BLaER1 (cell line): ENCODE measurements at regions not wholly inside any gene's neighbourhood (a gene's known extent, or its start where the extent isn't known, plus 50 kb on each side); places are given as distances from the start of the nearest gene placed in this dataset.

Experiments used
- H3K27ac ChIP-seq: shearing (Covaris generic); formaldehyde crosslinking; 2 replicates; pipeline ENCODE4 v1.8.1; 2022
- H3K27me3 ChIP-seq: shearing (Covaris generic); formaldehyde crosslinking; 2 replicates; pipeline ENCODE4 v1.8.1; 2022
- H3K36me3 ChIP-seq: shearing (Covaris generic); formaldehyde crosslinking; 2 replicates; pipeline ENCODE4 v1.8.1; 2022
- H3K4me1 ChIP-seq: shearing (Covaris generic); formaldehyde crosslinking; 2 replicates; pipeline ENCODE4 v1.8.1; 2022
- H3K4me2 ChIP-seq: shearing (Covaris generic); formaldehyde crosslinking; 2 replicates; pipeline ENCODE4 v1.8.1; 2022
- H3K4me3 ChIP-seq: shearing (Covaris generic); formaldehyde crosslinking; 2 replicates; pipeline ENCODE4 v1.8.1; 2022
- H3K9ac ChIP-seq: shearing (Covaris generic); formaldehyde crosslinking; 2 replicates; pipeline ENCODE4 v1.8.1; 2022
- H3K9me3 ChIP-seq: shearing (Covaris generic); formaldehyde crosslinking; 2 replicates; pipeline ENCODE4 v1.8.1; 2022
- H4K20me1 ChIP-seq: shearing (Covaris generic); formaldehyde crosslinking; 2 replicates; pipeline ENCODE4 v1.8.1; 2022
- Cebpa-rat ChIP-seq: shearing (Covaris generic); IDR thresholded peaks from 2 replicates; pipeline ENCODE4 v1.8.1; 2022

- H4K20me1 ChIP-seq = no peaks in the 10 kb centered on the region
- H3K4me3 ChIP-seq = no peak overlapping the region
Measured at GRCh38 chr5:63685454-63685853, 276.8 kb downstream of the HTR1A start.

GRCh38 chr5:63674881-63675280 lies 287.4 kb downstream of the HTR1A start:
- Histone ChIP-seq H3K27me3 (no peaks in the 10 kb centered on the region), H3K4me3 (no peak overlapping the region), H3K4me1 (no peaks in the 10 kb centered on the region), H3K4me2 (no peak overlapping the region), H3K36me3 (no peaks in the 10 kb centered on the region), H3K9ac (no peak overlapping the region), H4K20me1 (no peaks in the 10 kb centered on the region), H3K9me3 (no peaks in the 10 kb centered on the region), H3K27ac (no peak overlapping the region)
- no peak for TF ChIP-seq Cebpa-rat

More at GRCh38 chr5:63685454-63685853, 276.8 kb downstream of the HTR1A start:
- Histone ChIP-seq H3K27ac (no peak overlapping the region), H3K9ac (no peak overlapping the region), H3K27me3 (no peaks in the 10 kb centered on the region), H3K4me1 (no peaks in the 10 kb centered on the region), H3K9me3 (no peaks in the 10 kb centered on the region), H3K4me2 (no peak overlapping the region), H3K36me3 (no peaks in the 10 kb centered on the region)
- TF ChIP-seq Cebpa-rat = no peak

- no peak overlapping the region for H3K4me3 ChIP-seq
- no peak overlapping the region for H3K27ac ChIP-seq
- no peaks in the 10 kb centered on the region for H3K27me3 ChIP-seq
- H3K9ac ChIP-seq = no peak overlapping the region; the same call in 1 of the 2 replicates
- H3K36me3 ChIP-seq = no peaks in the 10 kb centered on the region
- H3K9me3 ChIP-seq = no peaks in the 10 kb centered on the region
- no peak for TF ChIP-seq Cebpa-rat
- H4K20me1 ChIP-seq = no peaks in the 10 kb centered on the region
- H3K4me1 ChIP-seq = peaks cover 10% of the 10 kb centered on the region
- H3K4me2 ChIP-seq = peak overlapping the region; percentile 49
Measured at GRCh38 chr5:63655043-63655442, 307.2 kb downstream of the HTR1A start.

- no peak for TF ChIP-seq Cebpa-rat
- H3K4me3 ChIP-seq = no peak overlapping the region
- no peak overlapping the region for H3K27ac ChIP-seq
- H3K27me3 ChIP-seq = no peaks in the 10 kb centered on the region
- H3K9ac ChIP-seq = no peak overlapping the region
- H3K4me1 ChIP-seq = peaks cover 10% of the 10 kb centered on the region
- no peaks in the 10 kb centered on the region for H3K9me3 ChIP-seq
- no peak overlapping the region for H3K4me2 ChIP-seq
- no peaks in the 10 kb centered on the region for H4K20me1 ChIP-seq
- H3K36me3 ChIP-seq = no peaks in the 10 kb centered on the region
Measured at GRCh38 chr5:63650581-63650980, 311.7 kb downstream of the HTR1A start.

GRCh38 chr5:63648376-63648775 lies 313.9 kb downstream of the HTR1A start:
- Histone ChIP-seq H4K20me1 (no peaks in the 10 kb centered on the region), H3K27me3 (no peaks in the 10 kb centered on the region), H3K4me1 (no peaks in the 10 kb centered on the region), H3K27ac (no peak overlapping the region), H3K9ac (no peak overlapping the region), H3K9me3 (no peaks in the 10 kb centered on the region), H3K4me3 (no peak overlapping the region), H3K4me2 (no peak overlapping the region), H3K36me3 (no peaks in the 10 kb centered on the region)
- TF ChIP-seq Cebpa-rat = no peak

GRCh38 chr5:63629951-63630630 lies 332.2 kb downstream of the HTR1A start:
- Histone ChIP-seq H3K4me1 (no peaks in the 10 kb centered on the region), H4K20me1 (no peaks in the 10 kb centered on the region), H3K4me2 (no peak overlapping the region), H3K27me3 (no peaks in the 10 kb centered on the region), H3K9ac (no peak overlapping the region), H3K4me3 (no peak overlapping the region), H3K9me3 (no peaks in the 10 kb centered on the region), H3K36me3 (no peaks in the 10 kb centered on the region), H3K27ac (no peak overlapping the region)
- TF ChIP-seq Cebpa-rat = no peak

GRCh38 chr5:63613442-63613841 lies 348.8 kb downstream of the HTR1A start:
- no peaks in the 10 kb centered on the region for H3K36me3 ChIP-seq
- no peak overlapping the region for H3K4me3 ChIP-seq
- no peaks in the 10 kb centered on the region for H3K27me3 ChIP-seq
- TF ChIP-seq Cebpa-rat = no peak
- H3K9me3 ChIP-seq = peaks cover 3% of the 10 kb centered on the region; the same call in 1 of the 2 replicates
- H3K9ac ChIP-seq = no peak overlapping the region
- no peak overlapping the region for H3K4me2 ChIP-seq
- no peaks in the 10 kb centered on the region for H4K20me1 ChIP-seq
- no peaks in the 10 kb centered on the region for H3K4me1 ChIP-seq
- H3K27ac ChIP-seq = no peak overlapping the region

- Histone ChIP-seq H3K36me3 (no peaks in the 10 kb centered on the region), H3K4me1 (no peaks in the 10 kb centered on the region), H3K27me3 (no peaks in the 10 kb centered on the region), H3K4me2 (no peak overlapping the region), H3K27ac (no peak overlapping the region), H3K4me3 (no peak overlapping the region), H3K9ac (no peak overlapping the region), H3K9me3 (no peaks in the 10 kb centered on the region), H4K20me1 (no peaks in the 10 kb centered on the region)
- TF ChIP-seq Cebpa-rat = no peak
Measured at GRCh38 chr5:63603996-63604395, 358.2 kb downstream of the HTR1A start.

GRCh38 chr5:63602971-63603370 lies 359.3 kb downstream of the HTR1A start:
- no peak for TF ChIP-seq Cebpa-rat
- H3K4me2 ChIP-seq = no peak overlapping the region
- H3K9me3 ChIP-seq = no peaks in the 10 kb centered on the region
- no peak overlapping the region for H3K27ac ChIP-seq
- H4K20me1 ChIP-seq = no peaks in the 10 kb centered on the region
- H3K36me3 ChIP-seq = no peaks in the 10 kb centered on the region
- H3K27me3 ChIP-seq = no peaks in the 10 kb centered on the region
- H3K4me1 ChIP-seq = no peaks in the 10 kb centered on the region
- H3K4me3 ChIP-seq = no peak overlapping the region
- H3K9ac ChIP-seq = no peak overlapping the region

GRCh38 chr5:63596254-63596653 lies 366.0 kb downstream of the HTR1A start:
- no peaks in the 10 kb centered on the region for H3K27me3 ChIP-seq
- no peak for TF ChIP-seq Cebpa-rat
- no peaks in the 10 kb centered on the region for H3K9me3 ChIP-seq

GRCh38 chr5:63573380-63573779 lies 388.9 kb downstream of the HTR1A start:
- Histone ChIP-seq H3K4me1 (peaks cover 5% of the 10 kb centered on the region; the same call in 1 of the 2 replicates), H3K27me3 (no peaks in the 10 kb centered on the region)

More at GRCh38 chr5:63596254-63596653, 366.0 kb downstream of the HTR1A start:
- Histone ChIP-seq H3K4me1 (no peaks in the 10 kb centered on the region), H3K27ac (no peak overlapping the region), H3K36me3 (no peaks in the 10 kb centered on the region), H3K4me2 (no peak overlapping the region), H3K4me3 (no peak overlapping the region), H4K20me1 (no peaks in the 10 kb centered on the region), H3K9ac (no peak overlapping the region)

More at GRCh38 chr5:63573380-63573779, 388.9 kb downstream of the HTR1A start:
- Histone ChIP-seq H3K4me2 (no peak overlapping the region), H3K36me3 (no peaks in the 10 kb centered on the region), H3K27ac (no peak overlapping the region), H3K4me3 (no peak overlapping the region), H3K9me3 (peaks cover 13% of the 10 kb centered on the region), H3K9ac (no peak overlapping the region), H4K20me1 (no peaks in the 10 kb centered on the region)
- TF ChIP-seq Cebpa-rat = no peak
